Activated T-cell treated with anti-CD3 and anti-CD28 coated beads for 48 hours (primary cell): ENCODE measurements at regions not wholly inside any gene's neighbourhood (a gene's known extent, or its start where the extent isn't known, plus 50 kb on each side); places are given as distances from the start of the nearest gene placed in this dataset.

Experiments used
- DNase-seq: peaks from one replicate; pipeline ENCODE4 v3.0.0-alpha.2; 2020; ENCODE audit warnings: low read depth

GRCh38 chr10:84053626-84054025 lies 85.7 kb upstream of the GHITM start:
- no peak for DNase-seq

DNA sequence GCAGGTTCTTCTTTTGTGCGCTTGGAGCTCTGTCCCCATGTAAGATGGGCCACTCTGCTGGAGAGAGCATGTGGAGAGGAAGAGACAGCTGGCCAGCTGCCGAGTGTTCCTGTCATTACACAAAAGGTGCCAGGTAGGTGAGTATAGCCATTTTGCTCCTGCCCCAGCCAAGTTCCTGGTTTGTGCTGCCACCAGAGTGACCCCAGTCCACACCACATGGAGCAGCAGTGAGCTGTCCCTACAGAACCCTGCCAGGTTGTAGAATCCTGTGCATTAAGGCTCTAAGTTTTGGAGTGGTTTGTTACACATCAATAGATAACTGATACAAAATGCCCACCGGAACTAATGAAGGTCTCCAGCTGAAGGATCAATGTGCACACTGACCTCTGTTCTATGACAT lies 84.6 kb upstream of the GHITM start:
- no peak for DNase-seq

- no peak for DNase-seq
Measured at GRCh38 chr10:84059526-84059925, 79.8 kb upstream of the GHITM start.

DNA sequence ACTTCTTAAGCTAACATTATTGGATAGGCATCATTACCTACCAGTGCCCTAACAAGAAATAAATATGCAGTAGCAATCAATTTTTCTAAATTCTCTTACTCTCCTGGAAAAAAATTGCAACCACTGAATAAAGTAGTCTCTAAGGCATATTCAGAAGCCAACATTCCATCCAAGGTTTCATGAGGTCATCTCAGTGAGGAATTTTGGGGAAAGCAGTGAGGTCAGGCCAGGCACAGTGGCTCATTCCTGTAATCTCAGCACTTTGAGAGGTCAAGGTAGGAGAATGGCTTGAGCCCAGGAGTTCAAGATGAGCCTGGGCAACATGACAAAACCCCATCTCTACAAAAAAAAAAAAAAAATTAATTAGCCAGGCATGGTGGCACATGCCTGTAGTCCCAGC lies 75.9 kb upstream of the GHITM start:
- DNase-seq = no peak

- no peak for DNase-seq
Measured at GRCh38 chr10:84065804-84066601, 73.3 kb upstream of the GHITM start.

GRCh38 chr10:84074521-84074920 lies 64.8 kb upstream of the GHITM start:
- no peak for DNase-seq

GRCh38 chr10:84075226-84076046 lies 63.9 kb upstream of the GHITM start:
- DNase-seq = no peak

DNA sequence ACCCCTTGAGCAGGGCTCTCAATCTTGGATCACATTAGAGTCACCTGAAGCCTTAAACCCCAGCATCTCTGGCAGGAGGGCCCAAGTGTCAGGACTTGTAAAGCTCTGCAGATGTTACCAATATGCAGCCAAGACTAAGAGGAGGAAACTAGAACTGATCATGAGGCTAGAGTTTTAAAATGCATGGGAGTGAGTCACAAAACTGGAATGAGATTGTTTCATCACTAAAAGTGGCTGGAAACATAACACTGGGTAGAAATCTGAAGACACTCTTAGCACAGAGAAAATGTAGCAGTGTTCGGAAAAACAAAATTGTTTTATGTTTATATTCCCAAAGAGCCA lies 63.3 kb upstream of the GHITM start:
- DNase-seq = no peak

DNA sequence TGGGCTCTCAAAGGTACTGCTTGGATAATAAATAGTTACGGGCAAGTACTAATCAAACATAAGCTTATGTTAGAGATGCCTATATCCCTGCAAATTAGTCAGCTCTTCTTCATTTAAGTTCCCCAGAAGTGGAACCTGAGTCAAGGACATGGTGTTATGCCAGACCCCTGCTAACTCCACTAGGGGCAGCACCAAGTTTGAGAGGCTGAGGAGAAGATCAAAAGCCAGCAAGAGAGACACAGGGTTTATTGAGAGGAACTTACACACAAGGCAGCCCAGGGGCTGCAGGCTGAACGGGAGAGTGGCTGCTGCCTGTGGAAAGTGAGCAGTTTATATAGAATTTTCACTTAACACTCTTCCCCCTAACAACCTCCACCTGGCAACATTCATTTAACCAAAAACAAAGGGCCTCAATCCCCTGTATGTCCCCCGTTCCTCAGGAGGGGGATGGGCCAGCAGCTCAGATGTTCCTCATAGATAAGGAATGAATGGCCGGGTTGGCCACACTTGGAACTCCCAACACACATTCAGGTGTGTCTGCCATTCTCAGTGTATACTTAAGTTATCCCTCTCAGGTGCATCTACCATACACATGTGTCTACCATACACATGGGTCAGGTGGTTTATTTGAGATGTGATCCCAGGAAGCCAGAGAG lies 62.6 kb upstream of the GHITM start:
- no peak for DNase-seq

GRCh38 chr10:84077768-84078167 lies 61.5 kb upstream of the GHITM start:
- DNase-seq = no peak

DNA sequence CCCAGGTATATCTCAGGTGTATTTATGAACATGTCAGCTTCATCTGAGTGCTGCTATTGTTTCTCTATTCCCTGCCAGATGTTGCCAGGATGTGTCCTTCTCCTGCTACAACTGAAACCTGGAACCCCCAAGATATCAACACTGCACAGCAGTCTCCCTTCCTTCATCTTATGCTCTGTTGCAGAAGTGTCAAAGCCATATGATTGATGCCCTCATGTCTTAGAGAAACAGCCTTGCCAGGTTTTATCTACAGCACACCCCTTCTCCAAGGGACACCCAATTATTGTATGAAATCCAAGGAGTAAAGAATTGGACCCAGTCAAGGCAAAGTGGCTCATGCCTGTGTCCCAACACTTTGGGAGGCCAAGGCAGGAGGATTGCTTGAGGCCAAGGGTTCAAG lies 60.5 kb upstream of the GHITM start:
- no peak for DNase-seq

DNA sequence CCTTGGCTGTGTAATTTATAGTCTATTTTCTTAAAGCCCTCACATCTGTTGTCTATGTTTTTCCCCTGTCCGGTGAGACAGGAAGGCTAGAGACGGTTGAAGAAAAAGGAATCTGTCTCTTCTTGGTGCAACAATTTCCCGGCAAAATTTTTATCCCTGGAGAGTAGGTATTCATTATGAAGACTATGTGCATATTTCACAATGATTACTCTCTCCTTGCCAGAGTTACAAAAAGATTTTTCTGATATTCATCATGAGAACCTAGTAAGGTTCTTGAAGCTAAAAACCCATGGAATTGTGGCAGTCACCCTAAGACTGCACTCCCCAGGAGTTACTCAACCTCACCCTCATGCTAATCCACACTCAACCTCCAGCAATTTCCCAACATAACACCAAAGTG lies 55.0 kb upstream of the GHITM start:
- DNase-seq = no peak

GRCh38 chr10:84087202-84087601 lies 52.1 kb upstream of the GHITM start:
- no peak for DNase-seq

DNA sequence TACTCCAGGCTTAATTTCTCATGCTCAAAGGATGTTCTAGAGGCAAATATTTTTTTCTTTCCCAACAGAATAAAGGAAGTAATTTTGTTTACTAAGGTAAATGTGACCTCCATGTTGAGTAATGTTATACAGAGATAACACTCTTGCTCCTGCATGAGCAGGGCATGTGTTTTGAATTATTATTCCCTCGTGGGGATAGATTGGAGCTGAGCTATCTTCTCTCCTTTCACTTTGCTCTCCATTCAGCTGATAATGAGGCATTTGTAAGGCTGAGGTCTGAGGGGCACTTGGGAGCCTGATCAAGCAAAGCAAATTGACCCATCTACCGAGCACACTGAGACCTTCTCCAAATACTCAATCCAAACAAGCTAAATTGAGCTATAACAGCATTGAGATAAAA lies 50.7 kb upstream of the GHITM start:
- DNase-seq = no peak

DNA sequence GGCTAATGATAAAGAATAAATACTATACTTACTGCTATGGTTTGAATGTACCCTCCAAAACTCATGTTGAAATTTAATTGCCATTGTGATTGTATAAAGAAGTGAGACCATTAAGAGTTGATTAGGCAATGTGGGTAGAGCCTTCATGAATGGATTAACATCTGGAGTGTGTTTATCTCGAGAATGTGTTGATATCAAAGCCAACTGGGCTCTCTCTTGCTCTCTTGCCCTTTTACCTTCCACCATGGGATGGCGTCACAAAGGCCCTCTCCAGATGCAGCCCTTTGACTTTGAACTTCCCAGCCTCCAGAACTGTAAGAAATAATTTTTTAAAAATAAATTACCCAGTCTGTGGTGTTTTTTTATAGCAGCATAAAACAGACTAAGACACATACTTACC lies 50.1 kb upstream of the GHITM start:
- DNase-seq = no peak
